Neural cell (in vitro differentiated cells): ENCODE measurements at regions not wholly inside any gene's neighbourhood (a gene's known extent, or its start where the extent isn't known, plus 50 kb on each side); places are given as distances from the start of the nearest gene placed in this dataset.

Experiments used
- CTCF ChIP-seq: fragments of 450-650 bp; IDR thresholded peaks from 2 replicates; pipeline ENCODE4 v1.5.1; 2014; ENCODE audit warnings: antibody characterized with exemption, mild to moderate bottlenecking, moderate library complexity; ENCODE audit not compliant: poor library complexity, severe bottlenecking
- RAD21 ChIP-seq: fragments of 450-650 bp; conservative IDR thresholded peaks from 2 replicates; pipeline ENCODE4 v1.6.1; 2014; ENCODE audit warnings: antibody characterized with exemption, mild to moderate bottlenecking, moderate library complexity

- TF ChIP-seq CTCF (no peak), RAD21 (no peak)
These were observed 138.6 kb upstream of the RAD23B start for GRCh38 chr9:107144475-107144874.
